Stimulated activated CD4-positive, alpha-beta T cell treated with anti-CD3 and anti-CD28 coated beads, Interleukin-2, amount 100 ng/mL, for 24 hours (primary cell): ENCODE measurements at regions not wholly inside any gene's neighbourhood (a gene's known extent, or its start where the extent isn't known, plus 50 kb on each side); places are given as distances from the start of the nearest gene placed in this dataset.
"Not testable (repeated sequence)": the region's sequence is repeated elsewhere in the genome, so short reads cannot be mapped to it uniquely, and the experiment has no call there.

Source experiments
- DNase-seq, 2 donors: peaks; one replicate each; pipeline ENCODE4 v3.0.0-alpha.2; 2020

- not testable (repeated sequence) for DNase-seq
These were observed 235.7 kb downstream of the GOLGA6L6 start for GRCh38 chr15:20305912-20306311.

GRCh38 chr15:20305015-20305465 lies 236.6 kb downstream of the GOLGA6L6 start:
- not testable (repeated sequence) for DNase-seq

GRCh38 chr15:20304282-20305014 lies 237.2 kb downstream of the GOLGA6L6 start:
- DNase-seq, result peak in 1 of 2 donors; percentile 18

GRCh38 chr15:20303248-20304171 lies 238.1 kb downstream of the GOLGA6L6 start:
- not testable (repeated sequence) for DNase-seq

- not testable (repeated sequence) for DNase-seq
These were observed 239.2 kb downstream of the GOLGA6L6 start for GRCh38 chr15:20302141-20303069.

GRCh38 chr15:20301471-20302081 lies 240.0 kb downstream of the GOLGA6L6 start:
- peak in 1 of 2 donors; percentile 16 for DNase-seq

- not testable (repeated sequence) for DNase-seq
These were observed 240.6 kb downstream of the GOLGA6L6 start for GRCh38 chr15:20301041-20301390.

- peak in 1 of 2 donors; percentile 16 for DNase-seq
These were observed 241.1 kb downstream of the GOLGA6L6 start for GRCh38 chr15:20300351-20301040.

GRCh38 chr15:20297603-20298123 lies 243.9 kb downstream of the GOLGA6L6 start:
- not testable (repeated sequence) for DNase-seq

GRCh38 chr15:20296261-20296660 lies 245.3 kb downstream of the GOLGA6L6 start:
- not testable (repeated sequence) for DNase-seq

- DNase-seq, result peak in 1 of 2 donors; percentile 17
These were observed 246.3 kb downstream of the GOLGA6L6 start for GRCh38 chr15:20295238-20295811.

GRCh38 chr15:20294651-20295237 lies 246.9 kb downstream of the GOLGA6L6 start:
- peak in 1 of 2 donors; percentile 18 for DNase-seq

GRCh38 chr15:20292422-20293005 lies 249.1 kb downstream of the GOLGA6L6 start:
- peak in 1 of 2 donors; percentile 12 for DNase-seq

- DNase-seq, result peak in 1 of 2 donors; percentile 8
These were observed 250.0 kb downstream of the GOLGA6L6 start for GRCh38 chr15:20291616-20292015.

- not testable (repeated sequence) for DNase-seq
These were observed 251.0 kb downstream of the GOLGA6L6 start for GRCh38 chr15:20290606-20291005.

- not testable (repeated sequence) for DNase-seq
These were observed 252.0 kb downstream of the GOLGA6L6 start for GRCh38 chr15:20289538-20290103.

- not testable (repeated sequence) for DNase-seq
These were observed 252.6 kb downstream of the GOLGA6L6 start for GRCh38 chr15:20288800-20289537.

- peak in 1 of 2 donors; percentile 3 for DNase-seq
These were observed 255.0 kb downstream of the GOLGA6L6 start for GRCh38 chr15:20286559-20286958.
